Fibroblast of pulmonary artery (primary cell): ENCODE measurements at regions not wholly inside any gene's neighbourhood (a gene's known extent, or its start where the extent isn't known, plus 50 kb on each side); places are given as distances from the start of the nearest gene placed in this dataset.

Source experiments
- DNase-seq: peaks from one replicate; pipeline ENCODE4 v3.0.0-alpha.2; 2010; ENCODE audit warnings: low read depth
- H3K4me3 ChIP-seq: replicated peaks from 2 replicates; pipeline ENCODE4 v1.5.1; 2011; ENCODE audit warnings: low read depth, mild to moderate bottlenecking, control low read depth, low read length, moderate library complexity
- CTCF ChIP-seq: IDR thresholded peaks from 2 replicates; pipeline ENCODE4 v1.5.1; 2011; ENCODE audit warnings: mild to moderate bottlenecking, control low read depth, low read length, inconsistent platforms; ENCODE audit errors: missing control alignments

GRCh38 chr18:64966667-64967066 is 784.1 kb upstream of the CDH7 start:
- DNase-seq, result no peak
- no peak overlapping the region for H3K4me3 ChIP-seq
- no peak for TF ChIP-seq CTCF

DNA sequence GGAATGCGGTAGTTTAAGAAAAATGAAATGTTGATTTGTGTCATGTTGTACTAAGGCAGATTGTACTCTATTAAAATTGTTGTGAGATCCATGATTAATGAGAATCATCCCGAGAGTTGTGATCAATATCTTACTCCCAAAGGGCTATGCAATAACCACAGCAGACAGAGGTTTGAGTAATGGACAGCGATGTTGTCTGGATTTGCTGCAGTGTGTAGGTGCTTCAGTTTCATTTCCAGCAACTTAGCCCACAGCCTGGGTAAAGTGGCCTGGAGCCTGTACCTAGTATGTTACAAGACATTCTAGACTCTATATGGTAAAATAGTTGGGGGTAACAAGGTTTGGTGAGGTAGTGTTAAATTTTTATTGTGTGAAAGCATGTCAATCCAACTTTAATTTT is 794.3 kb upstream of the CDH7 start:
- no peak for DNase-seq

GRCh38 chr18:64949885-64950284 is 800.9 kb upstream of the CDH7 start:
- no peak for TF ChIP-seq CTCF
- no peak for DNase-seq
- H3K4me3 ChIP-seq, result no peak overlapping the region

More for the DNA sequence above, 794.3 kb upstream of the CDH7 start:
- no peak for TF ChIP-seq CTCF
- no peak overlapping the region for H3K4me3 ChIP-seq

DNA sequence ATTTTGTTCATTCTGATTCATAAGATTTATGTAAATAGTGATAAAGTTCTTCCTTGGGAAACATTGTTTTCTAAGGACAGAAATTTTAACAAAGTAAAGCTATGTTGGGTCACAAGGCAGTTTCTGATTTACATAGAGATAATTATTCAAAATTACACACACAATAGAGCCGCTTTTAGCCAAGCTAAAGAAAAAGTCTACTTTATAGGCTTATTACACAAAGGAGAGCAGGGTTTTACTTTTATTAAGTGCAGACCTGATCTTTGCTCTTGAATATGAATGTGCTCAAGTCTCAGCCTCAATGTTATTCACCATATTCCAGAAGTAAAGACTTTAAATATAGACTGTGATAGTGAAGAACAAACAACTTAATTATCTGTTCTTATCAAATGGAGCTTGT is 787.8 kb upstream of the LINC00305 start:
- DNase-seq, result no peak
- TF ChIP-seq CTCF, result no peak
- H3K4me3 ChIP-seq, result no peak overlapping the region

GRCh38 chr18:64929036-64929435 is 780.1 kb upstream of the LINC00305 start:
- DNase-seq, result no peak
- no peak for TF ChIP-seq CTCF
- H3K4me3 ChIP-seq, result no peak overlapping the region

DNA sequence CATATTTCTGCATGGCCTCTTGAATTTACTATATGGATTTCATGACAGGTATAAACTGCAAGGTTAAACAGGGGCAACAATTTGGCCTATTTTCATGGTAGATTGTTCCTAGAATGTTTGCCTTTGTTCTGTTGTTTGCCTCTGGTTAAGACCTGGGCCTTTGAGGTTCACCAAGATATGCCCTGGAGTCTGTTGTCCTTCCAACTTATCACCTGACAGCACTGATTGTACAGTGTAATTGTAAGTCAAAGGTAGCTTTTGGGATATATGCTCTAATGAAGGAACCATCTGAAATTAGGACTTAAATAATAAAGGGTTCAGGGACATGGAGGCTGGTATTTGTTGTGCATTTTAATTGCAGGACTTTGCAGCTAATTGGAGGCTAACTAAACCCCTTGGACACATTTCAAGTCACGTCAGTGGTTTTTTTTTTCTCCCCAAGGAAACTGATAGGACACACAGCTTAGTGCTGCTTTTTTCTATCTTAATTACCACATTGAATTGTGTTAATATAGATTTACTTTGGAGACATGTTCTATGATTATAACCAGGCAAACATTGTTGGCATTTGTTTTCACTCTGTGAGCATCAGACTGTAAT is 771.2 kb upstream of the LINC00305 start:
- TF ChIP-seq CTCF, result no peak
- no peak overlapping the region for H3K4me3 ChIP-seq
- DNase-seq, result no peak

- no peak for DNase-seq
- no peak for TF ChIP-seq CTCF
- H3K4me3 ChIP-seq, result no peak overlapping the region
These were observed 770.0 kb upstream of the LINC00305 start for GRCh38 chr18:64918851-64919250.
